ENCODE measurements at regions not wholly inside any gene's neighbourhood (a gene's known extent, or its start where the extent isn't known, plus 50 kb on each side); places are given as distances from the start of the nearest gene placed in this dataset.
A peak's percentile ranks its signal among the peaks of the same experiment; 100 is the strongest.
"Not testable (repeated sequence)": the region's sequence is repeated elsewhere in the genome, so short reads cannot be mapped to it uniquely, and the experiment has no call there.

DNA sequence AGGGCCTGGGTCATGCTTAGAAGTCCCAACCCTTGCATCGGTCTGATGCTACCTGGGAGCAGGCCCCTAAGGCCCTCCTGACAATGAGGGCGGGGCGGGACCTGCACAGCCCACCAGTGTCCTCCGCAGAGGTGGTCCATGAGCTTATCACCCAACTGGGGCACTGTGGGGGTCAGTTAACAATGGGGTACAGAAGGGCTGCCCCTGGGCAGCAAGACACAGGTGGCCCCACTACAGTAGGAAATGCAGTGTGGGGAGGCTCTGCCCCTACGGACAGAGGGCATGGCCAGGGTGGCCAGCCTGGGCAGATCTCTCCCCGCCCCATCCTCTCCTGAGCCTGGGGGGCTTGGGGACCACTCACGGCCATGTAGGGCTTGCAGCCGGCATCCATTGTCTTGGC, 90.7 kb downstream of the KCNJ18 start:
- H3K27ac ChIP-seq, result not testable (repeated sequence)

DNA sequence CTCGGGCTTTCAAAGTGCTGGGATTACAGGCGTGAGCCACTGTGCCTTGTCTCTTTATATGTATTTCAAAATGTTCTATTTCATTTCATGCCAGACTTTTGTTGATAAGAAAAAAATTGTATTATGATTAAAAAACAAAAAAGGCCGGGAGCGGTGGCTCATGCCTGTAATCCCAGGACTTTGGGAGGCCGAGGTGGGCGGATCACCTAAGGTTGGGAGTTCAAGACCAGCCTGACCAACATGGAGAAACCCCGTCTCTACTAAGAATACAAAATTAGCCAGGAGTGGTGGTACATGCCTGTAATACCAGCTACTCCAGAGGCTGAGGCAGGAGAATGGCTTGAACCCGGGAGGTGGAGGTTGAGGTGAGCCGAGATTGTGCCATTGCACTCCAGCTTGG, 121.9 kb downstream of the KCNJ18 start:
- H3K27ac ChIP-seq; intact Hi-C loops (cut with DNase I; ENCODE audit: low total_unique reads); H3K27me3 ChIP-seq; H3K36me3 ChIP-seq; H3K4me3 ChIP-seq; H3K4me1 ChIP-seq; DNase-seq (ENCODE audit: low spot score in 2 of 2): not testable (repeated sequence)
- peaks cover 15 to 17% of the 10 kb centered on the region in 2 donors for H3K9me3 ChIP-seq

More for the DNA sequence above, 90.7 kb downstream of the KCNJ18 start:
- DNase-seq (ENCODE audit: low spot score in 2 of 2), result peak in 1 of 2 donors; percentile 35
- H3K4me3 ChIP-seq; H3K36me3 ChIP-seq; H3K9me3 ChIP-seq; intact Hi-C loops (cut with DNase I; ENCODE audit: low total_unique reads); H3K4me1 ChIP-seq; H3K27me3 ChIP-seq: not testable (repeated sequence)

DNA sequence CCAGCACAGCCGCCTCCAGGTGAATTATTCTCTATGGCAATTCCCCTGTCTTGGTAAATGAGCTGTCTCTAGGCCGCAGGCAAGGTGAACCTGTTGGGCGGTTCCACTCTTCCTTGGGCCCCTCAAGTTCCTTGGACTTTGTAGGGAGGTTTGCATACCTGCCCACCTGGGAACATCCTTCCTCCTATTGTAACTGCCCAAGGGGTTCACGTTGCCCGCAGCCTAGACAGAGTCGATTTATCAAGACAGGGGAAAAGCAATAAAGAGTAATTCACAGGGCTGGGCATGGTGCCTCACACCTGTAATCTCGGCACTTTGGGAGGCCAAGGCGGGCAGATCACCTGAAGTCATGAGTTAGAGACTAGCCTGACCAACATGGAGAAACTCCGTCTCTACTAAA, 122.5 kb downstream of the KCNJ18 start:
- H3K27me3 ChIP-seq, result no peaks in the 10 kb centered on the region
- H3K36me3 ChIP-seq, result no peaks in the 10 kb centered on the region
- no peak for TF ChIP-seq POLR2A (IDR thresholded peaks at IDR 0.05)
- TF ChIP-seq, protein P1, sequence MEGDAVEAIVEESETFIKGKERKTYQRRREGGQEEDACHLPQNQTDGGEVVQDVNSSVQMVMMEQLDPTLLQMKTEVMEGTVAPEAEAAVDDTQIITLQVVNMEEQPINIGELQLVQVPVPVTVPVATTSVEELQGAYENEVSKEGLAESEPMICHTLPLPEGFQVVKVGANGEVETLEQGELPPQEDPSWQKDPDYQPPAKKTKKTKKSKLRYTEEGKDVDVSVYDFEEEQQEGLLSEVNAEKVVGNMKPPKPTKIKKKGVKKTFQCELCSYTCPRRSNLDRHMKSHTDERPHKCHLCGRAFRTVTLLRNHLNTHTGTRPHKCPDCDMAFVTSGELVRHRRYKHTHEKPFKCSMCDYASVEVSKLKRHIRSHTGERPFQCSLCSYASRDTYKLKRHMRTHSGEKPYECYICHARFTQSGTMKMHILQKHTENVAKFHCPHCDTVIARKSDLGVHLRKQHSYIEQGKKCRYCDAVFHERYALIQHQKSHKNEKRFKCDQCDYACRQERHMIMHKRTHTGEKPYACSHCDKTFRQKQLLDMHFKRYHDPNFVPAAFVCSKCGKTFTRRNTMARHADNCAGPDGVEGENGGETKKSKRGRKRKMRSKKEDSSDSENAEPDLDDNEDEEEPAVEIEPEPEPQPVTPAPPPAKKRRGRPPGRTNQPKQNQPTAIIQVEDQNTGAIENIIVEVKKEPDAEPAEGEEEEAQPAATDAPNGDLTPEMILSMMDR (IDR thresholded peaks at IDR 0.05), result no peak
- TF ChIP-seq POLR2AphosphoS5 (IDR thresholded peaks at IDR 0.05), result no peak
- no peak overlapping the region for H3K4me3 ChIP-seq
- no peak overlapping the region for H3K27ac ChIP-seq
- H3K9me3 ChIP-seq, result peaks cover 15 to 17% of the 10 kb centered on the region in 2 donors
- intact Hi-C loops (cut with DNase I; ENCODE audit: low total_unique reads), result no loop called here
- H3K4me1 ChIP-seq, result no peaks in the 10 kb centered on the region
- DNase-seq (ENCODE audit: low spot score in 2 of 2), result no peak

DNA sequence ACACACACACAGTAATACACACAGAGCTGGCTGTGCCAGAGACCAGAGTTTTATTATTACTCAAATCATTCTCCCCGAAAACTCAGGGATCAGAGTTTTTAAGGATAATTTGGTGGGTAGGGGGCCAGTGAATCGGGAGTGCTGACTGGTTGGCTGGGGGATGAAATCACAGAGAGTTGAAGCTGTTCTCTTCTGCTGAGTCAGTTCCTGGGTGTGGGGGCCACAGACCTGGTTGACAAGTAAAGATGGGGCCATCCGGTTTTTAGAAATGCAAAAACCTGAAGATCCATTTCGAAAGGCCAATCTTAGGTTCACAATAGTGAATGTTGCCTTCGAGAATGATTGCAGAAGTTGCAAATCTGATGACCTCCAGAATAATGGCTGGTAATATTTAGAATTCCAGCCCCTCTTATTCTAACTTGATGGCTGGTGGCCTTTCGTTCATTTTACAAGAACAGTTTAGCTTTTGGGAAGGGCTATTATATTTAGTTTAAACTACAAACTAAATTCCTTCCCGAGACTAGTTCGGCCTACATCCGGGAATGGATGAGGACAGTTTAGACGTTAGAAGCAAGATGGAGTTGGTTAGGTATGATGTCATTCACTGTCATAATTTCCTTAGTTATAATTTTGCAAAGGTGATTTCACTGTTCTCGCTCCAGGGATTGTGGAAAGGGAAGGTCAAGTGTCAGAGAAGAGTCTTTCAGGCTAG, 123.2 kb downstream of the KCNJ18 start:
- H3K4me3 ChIP-seq, result no peak overlapping the region
- intact Hi-C loops (cut with DNase I; ENCODE audit: low total_unique reads), result no loop called here
- DNase-seq (ENCODE audit: low spot score in 2 of 2), result no peak

DNA sequence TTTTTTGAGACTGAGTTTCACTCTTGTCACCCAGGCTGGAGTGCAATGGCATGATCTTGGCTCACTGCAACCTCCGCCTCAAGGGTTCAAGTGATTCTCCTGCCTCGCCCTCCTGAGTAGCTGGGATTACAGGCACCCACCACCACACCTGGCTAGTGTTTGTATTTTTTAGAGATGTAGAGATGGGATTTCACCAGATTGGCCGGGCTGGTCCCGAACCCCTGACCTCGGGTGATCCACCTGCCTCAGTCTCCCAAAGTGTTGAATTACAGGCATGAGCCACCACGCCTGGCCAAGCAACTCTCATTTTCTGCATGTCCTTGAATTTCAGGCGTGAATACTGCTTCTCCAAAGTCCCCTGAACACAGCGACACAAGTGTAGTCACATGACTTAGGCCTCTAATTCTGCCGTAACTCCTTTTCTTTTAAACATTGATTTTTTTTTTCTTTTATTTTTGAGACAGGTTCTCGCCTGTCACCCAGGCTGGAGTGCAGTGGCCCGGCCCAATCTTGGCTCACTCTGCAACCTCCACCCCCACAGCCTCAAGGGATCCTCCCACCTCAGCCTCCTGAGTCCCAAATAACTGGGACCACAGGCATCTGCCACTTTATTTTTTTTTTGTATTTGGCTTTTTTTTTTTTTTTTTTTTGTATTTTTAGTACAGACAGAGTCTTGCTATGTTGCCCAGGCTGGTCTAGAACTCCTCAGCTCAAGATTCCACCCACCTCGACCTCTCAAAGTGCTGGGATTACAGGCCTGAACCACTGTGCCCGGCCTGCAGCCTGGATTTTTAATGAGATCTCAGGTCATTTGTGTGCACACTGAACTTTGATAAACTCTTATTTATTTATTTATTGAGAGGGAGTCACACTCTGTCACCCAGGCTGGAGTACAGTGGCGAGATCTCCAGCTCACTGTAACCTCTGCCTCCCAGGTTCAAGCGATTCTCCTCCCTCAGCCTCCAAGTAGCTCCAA, 124.6 kb downstream of the KCNJ18 start:
- DNase-seq (ENCODE audit: low spot score in 2 of 2), result no peak
- intact Hi-C loops (cut with DNase I; ENCODE audit: low total_unique reads), result no loop called here
- no peaks in the 10 kb centered on the region for H3K4me1 ChIP-seq
- peaks cover 15 to 17% of the 10 kb centered on the region in 2 donors for H3K9me3 ChIP-seq
- no peaks in the 10 kb centered on the region for H3K27me3 ChIP-seq
- TF ChIP-seq, protein P1 (IDR thresholded peaks at IDR 0.05), result no peak
- TF ChIP-seq POLR2A (IDR thresholded peaks at IDR 0.05), result no peak
- no peak for TF ChIP-seq POLR2AphosphoS5 (IDR thresholded peaks at IDR 0.05)
- H3K36me3 ChIP-seq, result no peaks in the 10 kb centered on the region
- no peak overlapping the region for H3K27ac ChIP-seq
- no peak overlapping the region for H3K4me3 ChIP-seq

More for the DNA sequence above, 123.2 kb downstream of the KCNJ18 start:
- H3K4me1 ChIP-seq, result no peaks in the 10 kb centered on the region
- peaks cover 15 to 17% of the 10 kb centered on the region in 2 donors for H3K9me3 ChIP-seq
- no peaks in the 10 kb centered on the region for H3K27me3 ChIP-seq
- TF ChIP-seq POLR2AphosphoS5 (IDR thresholded peaks at IDR 0.05) (no peak), POLR2A (IDR thresholded peaks at IDR 0.05) (no peak)
- TF ChIP-seq, protein P1 (IDR thresholded peaks at IDR 0.05), result no peak
- no peaks in the 10 kb centered on the region for H3K36me3 ChIP-seq
- H3K27ac ChIP-seq, result no peak overlapping the region
